GM12878 (cell line): ENCODE measurements at regions not wholly inside any gene's neighbourhood (a gene's known extent, or its start where the extent isn't known, plus 50 kb on each side); places are given as distances from the start of the nearest gene placed in this dataset.
"Not testable (repeated sequence)": the region's sequence is repeated elsewhere in the genome, so short reads cannot be mapped to it uniquely, and the experiment has no call there.

Experiments
- ATAC-seq: fragments of 200-7000 bp; cut with Tn5 transposase; 3 replicates; pipeline ENCODE4 v1.9.1; 2020; ENCODE audit warnings: mild to moderate bottlenecking, moderate library complexity
- BruUV-seq: library from RNA; stranded (reverse); fragments of 400-500 nt; replicated peaks from 2 replicates; lab custom pipeline; 2021; lab: Mats Ljungman, UMichigan
- CTCF ChIA-PET: fragments of 300-600 bp; sonication (Branson Sonifier 250); formaldehyde crosslinking; extraction: SDS; loops from one replicate; lab custom pipeline; 2021; ENCODE audit warnings: inconsistent platforms; lab: Yijun Ruan, JAX
- POLR2A ChIA-PET: fragments of 350-600 bp; formaldehyde crosslinking; extraction: SDS; loops from one replicate; lab custom pipeline; 2021; ENCODE audit warnings: inconsistent platforms; lab: Charles Lee
- RAD21 ChIA-PET: fragments of 300-600 bp; sonication (Branson Sonifier 250); formaldehyde crosslinking; loops from one replicate; lab custom pipeline; 2023; ENCODE audit warnings: antibody characterized with exemption; ENCODE audit not compliant: unreplicated experiment; lab: Charles Lee
- SMC1A ChIA-PET: fragments of 300-600 bp; sonication (Branson Sonifier 250); formaldehyde crosslinking; loops from one replicate; lab custom pipeline; 2023; ENCODE audit not compliant: unreplicated experiment, uncharacterized antibody; lab: Charles Lee
- DNase-seq: peaks from one replicate; pipeline ENCODE4 v3.0.0-alpha.2; 2011; ENCODE audit warnings: low read depth, low spot score
- FAIRE-seq: peaks from 3 replicates; lab custom pipeline; 2011; peaks lifted over from hg19 to GRCh38; lab: Jason Lieb, UNC
- H2AFZ ChIP-seq: 2 replicates; pipeline ENCODE4 v1.6.0; 2011; ENCODE audit warnings: low read depth, low read length, control low read depth; ENCODE audit not compliant: control insufficient read depth
- H3K27ac ChIP-seq: 2 replicates; pipeline ENCODE4 v1.5.1; 2011; ENCODE audit warnings: control low read depth; ENCODE audit not compliant: control insufficient read depth, insufficient read depth
- H3K27me3 ChIP-seq, 2 experiments: replicated peaks in 1 of 2; 2 replicates each; pipeline versions ENCODE4 v1.6.0 to v1.6.1; 2011; ENCODE audit warnings: low read length in 1 of 2; ENCODE audit not compliant: control insufficient read depth in 2 of 2, insufficient read depth in 2 of 2
- H3K36me3 ChIP-seq, 2 experiments: 2 replicates each; pipeline ENCODE4 v1.5.1; 2011; ENCODE audit warnings: low read length in 1 of 2; ENCODE audit not compliant: control insufficient read depth in 2 of 2, insufficient read depth in 2 of 2
- H3K4me1 ChIP-seq: 2 replicates; pipeline ENCODE4 v1.6.1; 2011; ENCODE audit warnings: mild to moderate bottlenecking, low read length, moderate library complexity, mixed read lengths; ENCODE audit not compliant: control insufficient read depth, insufficient read depth
- H3K4me2 ChIP-seq: 2 replicates; pipeline ENCODE4 v1.6.0; 2011; ENCODE audit warnings: control low read depth; ENCODE audit not compliant: control insufficient read depth, insufficient read depth
- H3K4me3 ChIP-seq: fragments of 200-600 bp; sonication (generic); 2 replicates; pipeline ENCODE4 v1.5.1; 2016
- H3K79me2 ChIP-seq: 2 replicates; pipeline ENCODE4 v1.6.0; 2011; ENCODE audit warnings: low read length; ENCODE audit not compliant: control insufficient read depth, insufficient read depth
- H3K9ac ChIP-seq: 2 replicates; pipeline ENCODE4 v1.8.0; 2011; ENCODE audit warnings: low read length, control low read depth, mixed read lengths; ENCODE audit not compliant: control insufficient read depth, insufficient read depth
- H3K9me3 ChIP-seq: replicated peaks from 3 replicates; pipeline ENCODE4 v1.5.1; 2011; ENCODE audit warnings: mild to moderate bottlenecking, low read length; ENCODE audit not compliant: control insufficient read depth, insufficient read depth
- H4K20me1 ChIP-seq: 2 replicates; pipeline ENCODE4 v1.6.0; 2011; ENCODE audit not compliant: control insufficient read depth, insufficient read depth
- PAX5 ChIP-seq: IDR thresholded peaks from 2 replicates; pipeline ENCODE4 v1.6.1; 2011; ENCODE audit warnings: low read depth, low read length, borderline replicate concordance
- RELA ChIP-seq: fragments of 450-650 bp; IDR thresholded peaks from 2 replicates; pipeline ENCODE4 v1.8.0; 2014; ENCODE audit warnings: borderline replicate concordance; ENCODE audit not compliant: partially characterized antibody
- SMC3 ChIP-seq: IDR thresholded peaks from 2 replicates; pipeline ENCODE4 v1.6.1; 2011; ENCODE audit warnings: low read length, improper control_type of control experiment, borderline replicate concordance
- SPI1 ChIP-seq: IDR thresholded peaks from 2 replicates; pipeline ENCODE4 v1.6.1; 2011; ENCODE audit warnings: low read depth, mild to moderate bottlenecking, low read length, moderate library complexity, borderline replicate concordance; ENCODE audit not compliant: insufficient read depth
- YY1 ChIP-seq: IDR thresholded peaks from 2 replicates; pipeline ENCODE4 v1.6.1; 2011; ENCODE audit warnings: low read depth, mild to moderate bottlenecking, low read length
- WGBS: methylation state at CpG from one replicate; pipeline ENCODE4 v1.1.6; 2016; ENCODE audit warnings: low lambda C conversion rate; ENCODE audit not compliant: insufficient replicate concordance, insufficient coverage; ENCODE audit errors: missing lambda C conversion rate; 5-methylcytosine and 5-hydroxymethylcytosine counted together
- in situ Hi-C: fragments of 300-500 bp; cut with MboI; formaldehyde crosslinking; loops from 9 replicates; pipeline ENCODE4 v1.14.3; 2018; ENCODE audit warnings: mixed read lengths
- intact Hi-C: fragments of 100-400 bp; cut with micrococcal nuclease; formaldehyde crosslinking; loops from one replicate; pipeline ENCODE4 v1.14.2; 2022; ENCODE audit not compliant: unreplicated experiment
- TF ChIP-seq, protein P1 (sequence below): IDR thresholded peaks from 2 replicates; pipeline ENCODE4 v1.6.1; 2012; ENCODE audit warnings: mild to moderate bottlenecking, low read depth, low read length

DNA sequence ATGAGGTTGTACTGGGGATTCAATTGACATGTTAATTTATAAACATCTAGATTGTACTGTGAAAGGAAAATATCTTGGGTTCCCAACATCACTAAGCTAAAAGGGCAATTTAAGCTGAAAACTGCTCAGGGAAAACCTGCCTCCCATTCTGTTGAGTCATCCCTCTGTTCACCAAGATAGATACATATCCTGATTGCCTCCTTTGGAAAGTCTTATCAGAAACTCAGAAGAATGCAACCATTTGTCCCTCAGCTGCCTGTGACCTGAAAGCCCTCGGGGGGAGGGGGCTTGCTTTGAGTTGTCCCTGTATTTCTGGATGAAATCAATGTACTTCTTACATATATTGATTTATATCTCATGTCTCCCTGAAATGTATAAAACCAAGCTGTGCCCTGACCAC, 187.0 kb upstream of the ETV3 start:
- H3K4me1 ChIP-seq = no peaks in the 10 kb centered on the region
- FAIRE-seq (no peak), ATAC-seq (no peak)
- H3K79me2 ChIP-seq = no peaks in the 10 kb centered on the region
- no peak overlapping the region for H3K27ac ChIP-seq
- ChIA-PET POLR2A (no interaction called here), RAD21 (no interaction called here)
- H3K27me3 ChIP-seq = no peaks in the 10 kb centered on the region; a peak in 3 of 4 replicates
- no peaks in the 10 kb centered on the region for H3K9me3 ChIP-seq
- intact Hi-C loops = no loop called here
- H2AFZ ChIP-seq = no peak overlapping the region
- no peak for TF ChIP-seq SPI1
- no peak for TF ChIP-seq RELA
- TF ChIP-seq PAX5 = no peak
- TF ChIP-seq SMC3 = no peak
- TF ChIP-seq, protein P1, sequence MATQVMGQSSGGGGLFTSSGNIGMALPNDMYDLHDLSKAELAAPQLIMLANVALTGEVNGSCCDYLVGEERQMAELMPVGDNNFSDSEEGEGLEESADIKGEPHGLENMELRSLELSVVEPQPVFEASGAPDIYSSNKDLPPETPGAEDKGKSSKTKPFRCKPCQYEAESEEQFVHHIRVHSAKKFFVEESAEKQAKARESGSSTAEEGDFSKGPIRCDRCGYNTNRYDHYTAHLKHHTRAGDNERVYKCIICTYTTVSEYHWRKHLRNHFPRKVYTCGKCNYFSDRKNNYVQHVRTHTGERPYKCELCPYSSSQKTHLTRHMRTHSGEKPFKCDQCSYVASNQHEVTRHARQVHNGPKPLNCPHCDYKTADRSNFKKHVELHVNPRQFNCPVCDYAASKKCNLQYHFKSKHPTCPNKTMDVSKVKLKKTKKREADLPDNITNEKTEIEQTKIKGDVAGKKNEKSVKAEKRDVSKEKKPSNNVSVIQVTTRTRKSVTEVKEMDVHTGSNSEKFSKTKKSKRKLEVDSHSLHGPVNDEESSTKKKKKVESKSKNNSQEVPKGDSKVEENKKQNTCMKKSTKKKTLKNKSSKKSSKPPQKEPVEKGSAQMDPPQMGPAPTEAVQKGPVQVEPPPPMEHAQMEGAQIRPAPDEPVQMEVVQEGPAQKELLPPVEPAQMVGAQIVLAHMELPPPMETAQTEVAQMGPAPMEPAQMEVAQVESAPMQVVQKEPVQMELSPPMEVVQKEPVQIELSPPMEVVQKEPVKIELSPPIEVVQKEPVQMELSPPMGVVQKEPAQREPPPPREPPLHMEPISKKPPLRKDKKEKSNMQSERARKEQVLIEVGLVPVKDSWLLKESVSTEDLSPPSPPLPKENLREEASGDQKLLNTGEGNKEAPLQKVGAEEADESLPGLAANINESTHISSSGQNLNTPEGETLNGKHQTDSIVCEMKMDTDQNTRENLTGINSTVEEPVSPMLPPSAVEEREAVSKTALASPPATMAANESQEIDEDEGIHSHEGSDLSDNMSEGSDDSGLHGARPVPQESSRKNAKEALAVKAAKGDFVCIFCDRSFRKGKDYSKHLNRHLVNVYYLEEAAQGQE = no peak
- TF ChIP-seq YY1 = no peak
- TF ChIP-seq, all 136 proteins: peak for 0
- no peaks in the 10 kb centered on the region for H3K36me3 ChIP-seq
- in situ Hi-C loops = no loop called here
- no peak overlapping the region for H3K4me2 ChIP-seq
- BruUV-seq = no TSS peak
- H4K20me1 ChIP-seq = no peaks in the 10 kb centered on the region
- no peak overlapping the region for H3K4me3 ChIP-seq
- no peak for DNase-seq
- 0% methylated on average over 1 of the region's 1 CpG for WGBS
- SMC1A ChIA-PET = interaction anchor here (0.7 kb wide), 1 partner anchor 147 kb away, joined by 3 read pairs; no protein-coding TSS in a partner anchor
- CTCF ChIA-PET = no interaction called here
- H3K9ac ChIP-seq = no peak overlapping the region

DNA sequence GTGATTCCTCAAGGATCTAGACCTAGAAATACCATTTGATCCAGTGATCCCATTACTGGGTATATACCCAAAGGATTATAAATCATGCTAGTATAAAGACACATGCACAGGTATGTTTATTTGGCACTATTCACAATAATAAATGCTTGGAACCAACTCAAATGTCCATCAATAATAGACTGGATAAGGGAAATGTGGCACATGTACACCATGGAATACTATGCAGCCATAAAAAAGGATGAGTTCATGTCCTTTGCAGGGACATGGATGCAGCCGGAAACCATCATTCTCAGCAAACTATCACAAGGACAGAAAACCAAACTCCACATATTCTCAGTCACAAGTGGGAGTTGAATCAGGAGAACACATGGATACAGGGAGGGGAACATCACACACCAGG, 183.8 kb upstream of the ETV3 start:
- H3K9ac ChIP-seq, H3K36me3 ChIP-seq, ATAC-seq, H4K20me1 ChIP-seq, H3K79me2 ChIP-seq, RAD21 ChIA-PET, FAIRE-seq, H3K27me3 ChIP-seq, H3K4me2 ChIP-seq, CTCF ChIA-PET, H3K4me3 ChIP-seq, intact Hi-C loops, BruUV-seq, SMC1A ChIA-PET, H3K27ac ChIP-seq, H3K9me3 ChIP-seq, in situ Hi-C loops, POLR2A ChIA-PET, H2AFZ ChIP-seq, H3K4me1 ChIP-seq, DNase-seq: not testable (repeated sequence)
- WGBS = 100% methylated on average over 1 of the region's 1 CpG
